ENCODE measurements at regions not wholly inside any gene's neighbourhood (a gene's known extent, or its start where the extent isn't known, plus 50 kb on each side); places are given as distances from the start of the nearest gene placed in this dataset.

DNA sequence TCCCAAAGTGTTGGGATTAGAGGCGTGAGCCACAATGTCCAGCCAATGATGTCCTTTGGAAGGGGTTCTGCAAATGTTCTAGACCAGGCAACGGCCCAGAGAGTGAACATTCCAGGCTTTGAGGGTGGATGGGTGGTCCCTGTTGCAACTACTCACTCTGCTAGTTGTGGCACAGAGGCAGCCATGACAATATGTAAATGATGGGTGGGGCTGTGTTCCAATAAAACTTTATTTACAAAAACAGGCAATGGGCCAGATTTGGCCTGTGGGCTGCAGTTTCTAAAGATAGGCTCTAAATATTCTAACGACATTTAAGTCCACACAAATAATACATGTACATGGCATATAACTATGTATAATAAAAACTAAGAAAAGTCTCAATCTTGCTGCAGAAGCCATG lies 276.3 kb downstream of the CTTN start:
- Histone ChIP-seq H3K36me3 (ENCODE audit: control insufficient read depth in 4 of 4, insufficient read depth in 4 of 4, low read length in 4 of 4) (no peaks in the 10 kb centered on the region), H3K4me1 (ENCODE audit: control insufficient read depth in 5 of 5, insufficient read depth in 5 of 5, low read length in 5 of 5) (peaks cover 0 to 4% (median 0%) of the 10 kb centered on the region in 5 donors), H3K9ac (ENCODE audit: insufficient read depth in 1 of 2, low read length in 2 of 2) (no peak overlapping the region), H3K27ac (ENCODE audit: low read depth in 1 of 2, low read length in 1 of 2) (no peak overlapping the region), H3K27me3 (ENCODE audit: control insufficient read depth in 3 of 3, insufficient read depth in 3 of 3, low read length in 2 of 3) (peaks cover 0 to 4% (median 0%) of the 10 kb centered on the region in 3 donors), H3K4me3 (no peak overlapping the region), H3K9me3 (ENCODE audit: control insufficient read depth in 4 of 4, insufficient read depth in 3 of 4, low read length in 3 of 4) (no peaks in the 10 kb centered on the region)
- WGBS, 2 donors, result 88 to 95% methylated on average over 3 of the region's 3 CpGs
- ATAC-seq (ENCODE audit: insufficient read depth, low FRiP score) (no peak), DNase-seq (no peak)
- TF ChIP-seq, protein P1, sequence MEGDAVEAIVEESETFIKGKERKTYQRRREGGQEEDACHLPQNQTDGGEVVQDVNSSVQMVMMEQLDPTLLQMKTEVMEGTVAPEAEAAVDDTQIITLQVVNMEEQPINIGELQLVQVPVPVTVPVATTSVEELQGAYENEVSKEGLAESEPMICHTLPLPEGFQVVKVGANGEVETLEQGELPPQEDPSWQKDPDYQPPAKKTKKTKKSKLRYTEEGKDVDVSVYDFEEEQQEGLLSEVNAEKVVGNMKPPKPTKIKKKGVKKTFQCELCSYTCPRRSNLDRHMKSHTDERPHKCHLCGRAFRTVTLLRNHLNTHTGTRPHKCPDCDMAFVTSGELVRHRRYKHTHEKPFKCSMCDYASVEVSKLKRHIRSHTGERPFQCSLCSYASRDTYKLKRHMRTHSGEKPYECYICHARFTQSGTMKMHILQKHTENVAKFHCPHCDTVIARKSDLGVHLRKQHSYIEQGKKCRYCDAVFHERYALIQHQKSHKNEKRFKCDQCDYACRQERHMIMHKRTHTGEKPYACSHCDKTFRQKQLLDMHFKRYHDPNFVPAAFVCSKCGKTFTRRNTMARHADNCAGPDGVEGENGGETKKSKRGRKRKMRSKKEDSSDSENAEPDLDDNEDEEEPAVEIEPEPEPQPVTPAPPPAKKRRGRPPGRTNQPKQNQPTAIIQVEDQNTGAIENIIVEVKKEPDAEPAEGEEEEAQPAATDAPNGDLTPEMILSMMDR (IDR thresholded peaks at IDR 0.05; ENCODE audit: control extremely low read depth, extremely low read depth), result no peak

DNA sequence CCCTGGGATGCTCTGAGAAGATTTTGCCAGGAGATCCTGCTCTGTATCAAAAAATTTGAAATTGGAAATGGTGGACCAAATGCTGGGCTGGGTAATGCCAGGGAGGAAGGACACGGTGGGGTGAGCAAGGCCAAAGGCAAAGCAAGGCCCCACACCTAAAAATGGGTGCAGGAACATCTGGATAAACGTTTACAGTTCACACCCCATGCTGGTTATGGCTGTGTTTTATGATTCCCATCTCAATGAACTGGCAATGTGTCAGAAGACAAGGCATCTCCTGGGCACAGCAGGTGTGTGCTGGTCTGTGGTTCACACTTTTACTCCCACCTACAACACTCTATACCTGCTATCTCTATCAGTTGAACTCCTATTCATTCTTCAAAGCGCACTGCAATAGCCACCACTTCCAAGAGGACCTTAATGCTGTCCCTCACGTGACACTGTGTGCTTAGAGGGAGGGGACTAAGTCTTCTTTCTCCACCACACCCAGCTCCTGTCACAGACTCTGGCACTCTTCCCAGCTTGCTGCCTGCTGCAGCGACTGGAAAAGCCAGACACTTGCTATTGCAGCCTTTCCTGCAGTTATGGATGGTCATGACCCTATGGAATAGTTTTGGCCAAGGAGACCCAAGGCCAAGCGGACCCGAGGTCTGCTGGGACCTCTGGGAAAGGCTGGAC lies 277.5 kb downstream of the CTTN start:
- no peak for ATAC-seq (ENCODE audit: insufficient read depth, low FRiP score)

DNA sequence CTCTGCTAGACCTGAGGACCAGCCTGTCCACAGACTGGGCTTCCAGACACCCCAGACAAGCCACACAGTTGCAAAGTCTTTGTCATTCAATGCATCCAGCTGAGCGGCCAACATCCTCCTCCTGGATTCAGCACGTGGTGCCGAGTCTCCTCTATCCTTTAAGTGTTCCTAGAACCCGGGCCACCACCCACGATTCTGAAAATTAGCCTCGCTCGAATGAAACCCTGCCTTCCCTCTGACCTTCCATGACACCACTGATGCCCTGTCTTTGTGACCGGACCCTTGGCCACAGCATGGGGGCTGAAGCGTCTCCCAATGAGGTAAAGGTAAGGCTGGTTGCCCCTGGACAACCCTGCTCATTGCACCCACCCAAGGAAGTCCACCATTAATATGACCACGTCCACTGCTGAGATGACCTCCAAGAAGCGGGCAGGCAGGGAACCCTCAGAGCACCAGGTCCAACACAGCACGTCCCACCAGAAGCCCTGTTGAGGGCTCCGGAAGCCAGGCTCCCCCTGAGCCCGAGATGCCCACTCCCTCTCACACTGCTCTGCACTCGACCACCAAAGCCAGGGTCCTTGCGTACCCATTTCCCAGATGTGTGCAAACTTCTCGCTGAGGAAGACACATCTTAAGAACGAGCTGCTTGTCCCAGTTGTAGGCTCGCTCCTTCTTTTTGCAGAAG lies 279.0 kb downstream of the CTTN start:
- Histone ChIP-seq H3K9ac (ENCODE audit: insufficient read depth in 1 of 2, low read length in 2 of 2) (no peak overlapping the region), H3K36me3 (ENCODE audit: control insufficient read depth in 4 of 4, insufficient read depth in 4 of 4, low read length in 4 of 4) (no peaks in the 10 kb centered on the region), H3K9me3 (ENCODE audit: control insufficient read depth in 4 of 4, insufficient read depth in 3 of 4, low read length in 3 of 4) (no peaks in the 10 kb centered on the region), H3K27ac (ENCODE audit: low read depth in 1 of 2, low read length in 1 of 2) (no peak overlapping the region), H3K27me3 (ENCODE audit: control insufficient read depth in 3 of 3, insufficient read depth in 3 of 3, low read length in 2 of 3) (no peaks in the 10 kb centered on the region), H3K4me3 (no peak overlapping the region), H3K4me1 (ENCODE audit: control insufficient read depth in 5 of 5, insufficient read depth in 5 of 5, low read length in 5 of 5) (no peaks in the 10 kb centered on the region)
- 92 to 94% methylated on average over 19 of the region's 19 CpGs for WGBS, 2 donors
- DNase-seq (no peak), ATAC-seq (ENCODE audit: insufficient read depth, low FRiP score) (no peak)
- TF ChIP-seq, protein P1 (IDR thresholded peaks at IDR 0.05; ENCODE audit: control extremely low read depth, extremely low read depth), result no peak

More for the DNA sequence above, 277.5 kb downstream of the CTTN start:
- H3K9ac ChIP-seq (ENCODE audit: insufficient read depth in 1 of 2, low read length in 2 of 2), result no peak overlapping the region
- no peak overlapping the region for H3K27ac ChIP-seq (ENCODE audit: low read depth in 1 of 2, low read length in 1 of 2)
- no peaks in the 10 kb centered on the region for H3K36me3 ChIP-seq (ENCODE audit: control insufficient read depth in 4 of 4, insufficient read depth in 4 of 4, low read length in 4 of 4)
- TF ChIP-seq, protein P1 (IDR thresholded peaks at IDR 0.05; ENCODE audit: control extremely low read depth, extremely low read depth), result no peak
- WGBS, 2 donors, result 65 to 70% methylated on average over 7 of the region's 7 CpGs
- DNase-seq, result no peak
- no peaks in the 10 kb centered on the region for H3K4me1 ChIP-seq (ENCODE audit: control insufficient read depth in 5 of 5, insufficient read depth in 5 of 5, low read length in 5 of 5)
- no peak overlapping the region for H3K4me3 ChIP-seq
- H3K9me3 ChIP-seq (ENCODE audit: control insufficient read depth in 4 of 4, insufficient read depth in 3 of 4, low read length in 3 of 4), result no peaks in the 10 kb centered on the region
- H3K27me3 ChIP-seq (ENCODE audit: control insufficient read depth in 3 of 3, insufficient read depth in 3 of 3, low read length in 2 of 3), result peaks cover 0 to 2% (median 0%) of the 10 kb centered on the region in 3 donors

Data from lung (tissue), 11 donors.